ENCODE measurements at regions not wholly inside any gene's neighbourhood (a gene's known extent, or its start where the extent isn't known, plus 50 kb on each side); places are given as distances from the start of the nearest gene placed in this dataset.

DNA sequence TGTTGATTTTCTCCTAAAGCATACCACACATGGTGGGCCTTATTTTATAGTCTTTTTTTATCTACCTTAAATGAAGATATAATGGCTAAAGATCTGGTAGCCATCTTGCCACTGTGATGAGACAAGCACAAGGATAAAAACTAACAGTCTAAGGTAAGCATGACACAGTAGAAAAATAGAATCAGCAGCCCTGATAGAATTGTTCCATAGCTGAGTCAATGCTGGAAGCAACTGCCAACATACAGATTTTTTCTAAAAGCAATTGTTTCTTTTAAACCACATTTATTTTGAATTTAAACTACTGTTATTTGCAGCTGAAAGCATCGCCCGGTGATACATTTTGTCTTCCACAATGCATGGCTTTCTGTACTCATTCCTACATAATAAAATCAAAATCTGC is 1091.5 kb upstream of the CHAC2 start:
- TF ChIP-seq EZH2 (IDR thresholded peaks at IDR 0.05; ENCODE audit: insufficient read depth, poor library complexity, severe bottlenecking) = no peak
- TF ChIP-seq EZH2phosphoT487 (IDR thresholded peaks at IDR 0.05; ENCODE audit: insufficient read depth, low read depth) = no peak

Data from GM23248 (cell line).